HEK293 (cell line): ENCODE measurements at regions not wholly inside any gene's neighbourhood (a gene's known extent, or its start where the extent isn't known, plus 50 kb on each side); places are given as distances from the start of the nearest gene placed in this dataset.
"Not testable (repeated sequence)": the region's sequence is repeated elsewhere in the genome, so short reads cannot be mapped to it uniquely, and the experiment has no call there.

Experiments used
- CTCF ChIA-PET: fragments of 350-600 bp; formaldehyde crosslinking; extraction: SDS; loops from one replicate; lab custom pipeline; 2021; ENCODE audit warnings: antibody characterized with exemption; lab: Yijun Ruan, JAX
- POLR2A ChIA-PET: fragments of 300-600 bp; formaldehyde crosslinking; extraction: SDS; loops from one replicate; lab custom pipeline; 2020; ENCODE audit warnings: antibody characterized with exemption, inconsistent platforms; lab: Yijun Ruan, JAX
- H3K27ac ChIP-seq: fragments of 200-500 bp; sonication (Bioruptor generic); 2 replicates; pipeline ENCODE4 v1.5.1; 2014; ENCODE audit warnings: low read depth, low read length, control low read depth, inconsistent platforms; ENCODE audit errors: extremely low read depth
- H3K36me3 ChIP-seq, 2 experiments: fragments of 200-500 bp in 1 of 2; sonication (Bioruptor generic) in 1 of 2; 1 replicate in 1 of 2; 2 replicates in 1 of 2; pipeline ENCODE4 v1.5.1; 2014 to 2017; ENCODE audit warnings: inconsistent platforms in 2 of 2, low read length in 2 of 2; ENCODE audit not compliant: control insufficient read depth in 2 of 2, insufficient read depth in 1 of 2
- H3K4me1 ChIP-seq: fragments of 200-500 bp; sonication (Bioruptor generic); 2 replicates; pipeline ENCODE4 v1.5.1; 2014; ENCODE audit warnings: mild to moderate bottlenecking, low read length, inconsistent platforms; ENCODE audit not compliant: control insufficient read depth, insufficient read depth
- H3K4me3 ChIP-seq: 2 replicates; pipeline ENCODE4 v1.5.1; 2011; ENCODE audit warnings: low read depth, mild to moderate bottlenecking, control low read depth, low read length, moderate library complexity
- H3K9me3 ChIP-seq: fragments of 200-500 bp; sonication (Bioruptor generic); 2 replicates; pipeline ENCODE4 v1.5.1; 2014; ENCODE audit warnings: low read depth, low read length, inconsistent platforms; ENCODE audit not compliant: control insufficient read depth, insufficient read depth
- ATF2 ChIP-seq: fragments of 450-650 bp; formaldehyde crosslinking; IDR thresholded peaks from 2 replicates; pipeline ENCODE4 v1.5.1; 2016; ENCODE audit warnings: missing biosample characterization, missing genetic modification characterization, low read depth
- BCL11B ChIP-seq: fragments of 450-650 bp; formaldehyde crosslinking; IDR thresholded peaks from 2 replicates; pipeline ENCODE4 v1.5.1; 2016; ENCODE audit warnings: low read depth, missing biosample characterization, missing genetic modification characterization
- GFI1B ChIP-seq: fragments of 450-650 bp; formaldehyde crosslinking; IDR thresholded peaks from 2 replicates; pipeline ENCODE4 v1.5.1; 2016; ENCODE audit warnings: missing biosample characterization, missing genetic modification characterization
- GLI2 ChIP-seq: fragments of 450-650 bp; formaldehyde crosslinking; IDR thresholded peaks from 2 replicates; pipeline ENCODE4; 2017; ENCODE audit warnings: missing biosample characterization, missing genetic modification characterization, low read depth, borderline replicate concordance
- KLF10 ChIP-seq: fragments of 450-650 bp; IDR thresholded peaks from 2 replicates; pipeline ENCODE4 v1.5.1; 2018; ENCODE audit warnings: missing biosample characterization, mild to moderate bottlenecking, missing genetic modification characterization
- PRDM6 ChIP-seq: fragments of 450-650 bp; formaldehyde crosslinking; IDR thresholded peaks from 2 replicates; pipeline ENCODE4 v1.5.1; 2017; ENCODE audit warnings: missing biosample characterization, missing genetic modification characterization
- TCF7L2 ChIP-seq: IDR thresholded peaks from 2 replicates; pipeline ENCODE4 v1.6.1; 2011; ENCODE audit warnings: low read depth, mild to moderate bottlenecking, inconsistent platforms, low read length, moderate library complexity, borderline replicate concordance
- ZBTB17 ChIP-seq: fragments of 450-650 bp; formaldehyde crosslinking; IDR thresholded peaks from 2 replicates; pipeline ENCODE4 v1.5.1; 2016; ENCODE audit warnings: missing biosample characterization, missing genetic modification characterization
- ZNF132 ChIP-seq: fragments of 450-650 bp; formaldehyde crosslinking; IDR thresholded peaks from 2 replicates; pipeline ENCODE4 v1.5.1; 2017; ENCODE audit warnings: missing biosample characterization, missing genetic modification characterization, borderline replicate concordance
- ZNF174 ChIP-seq: fragments of 450-650 bp; formaldehyde crosslinking; IDR thresholded peaks from 2 replicates; pipeline ENCODE4 v1.5.0; 2017; ENCODE audit warnings: missing biosample characterization, mild to moderate bottlenecking, missing genetic modification characterization
- ZNF2 ChIP-seq: fragments of 450-650 bp; formaldehyde crosslinking; IDR thresholded peaks from 2 replicates; pipeline ENCODE4 v1.5.1; 2016; ENCODE audit warnings: missing biosample characterization, missing genetic modification characterization
- ZNF211 ChIP-seq: fragments of 450-650 bp; formaldehyde crosslinking; IDR thresholded peaks from 2 replicates; pipeline ENCODE4 v1.5.1; 2016; ENCODE audit warnings: low read depth, missing biosample characterization, missing genetic modification characterization
- ZNF302 ChIP-seq: fragments of 450-650 bp; formaldehyde crosslinking; IDR thresholded peaks from 2 replicates; pipeline ENCODE4 v1.5.1; 2016; ENCODE audit warnings: missing biosample characterization, missing genetic modification characterization, low read depth
- ZNF311 ChIP-seq: fragments of 450-650 bp; formaldehyde crosslinking; IDR thresholded peaks from 2 replicates; pipeline ENCODE4 v1.5.1; 2017; ENCODE audit warnings: missing biosample characterization, missing genetic modification characterization, borderline replicate concordance
- ZNF341 ChIP-seq: fragments of 450-650 bp; formaldehyde crosslinking; IDR thresholded peaks from 2 replicates; pipeline ENCODE4; 2016; ENCODE audit warnings: low read depth, missing biosample characterization, missing genetic modification characterization
- ZNF423 ChIP-seq: fragments of 450-650 bp; formaldehyde crosslinking; IDR thresholded peaks from 2 replicates; pipeline ENCODE4 v1.5.1; 2016; ENCODE audit warnings: missing biosample characterization, missing genetic modification characterization
- ZNF48 ChIP-seq: fragments of 450-650 bp; formaldehyde crosslinking; IDR thresholded peaks from 2 replicates; pipeline ENCODE4 v1.5.1; 2016; ENCODE audit warnings: missing biosample characterization, missing genetic modification characterization
- ZNF549 ChIP-seq: fragments of 450-650 bp; IDR thresholded peaks from 2 replicates; pipeline ENCODE4 v1.5.1; 2018; ENCODE audit warnings: missing biosample characterization, missing genetic modification characterization, mild to moderate bottlenecking, inconsistent platforms, moderate library complexity
- ZNF558 ChIP-seq: fragments of 450-650 bp; formaldehyde crosslinking; IDR thresholded peaks from 2 replicates; pipeline ENCODE4 v1.5.1; 2016; ENCODE audit warnings: missing biosample characterization, missing genetic modification characterization
- ZNF654 ChIP-seq: fragments of 450-650 bp; formaldehyde crosslinking; IDR thresholded peaks from 2 replicates; pipeline ENCODE4 v1.5.1; 2016; ENCODE audit warnings: low read depth, missing biosample characterization, missing genetic modification characterization
- ZNF670 ChIP-seq: fragments of 450-650 bp; formaldehyde crosslinking; IDR thresholded peaks from 2 replicates; pipeline ENCODE4 v1.5.1; 2016; ENCODE audit warnings: missing biosample characterization, missing genetic modification characterization, low read depth
- ZNF707 ChIP-seq: fragments of 450-650 bp; formaldehyde crosslinking; IDR thresholded peaks from 2 replicates; pipeline ENCODE4 v1.5.1; 2016; ENCODE audit warnings: missing biosample characterization, missing genetic modification characterization

GRCh38 chr17:22548873-22549272, 856.5 kb downstream of the KCNJ18 start:
- H3K36me3 ChIP-seq, POLR2A ChIA-PET, CTCF ChIA-PET, H3K4me3 ChIP-seq, H3K27ac ChIP-seq, H3K4me1 ChIP-seq, H3K9me3 ChIP-seq: not testable (repeated sequence)
- TF ChIP-seq ZNF654, result peak; percentile 26; the same call in 1 of the 2 replicates

GRCh38 chr17:22551695-22552415, 859.5 kb downstream of the KCNJ18 start:
- POLR2A ChIA-PET, H3K4me1 ChIP-seq, H3K4me3 ChIP-seq, H3K27ac ChIP-seq, H3K9me3 ChIP-seq, H3K36me3 ChIP-seq: not testable (repeated sequence)
- CTCF ChIA-PET, result interaction anchor here (1.1 kb wide), 1 partner anchor 13 kb away, joined by 3 read pairs; no protein-coding TSS in a partner anchor

GRCh38 chr17:22569459-22570143, 877.3 kb downstream of the KCNJ18 start:
- Histone ChIP-seq H3K4me1 (no peaks in the 10 kb centered on the region), H3K9me3 (no peaks in the 10 kb centered on the region), H3K27ac (no peak overlapping the region), H3K36me3 (no peaks in the 10 kb centered on the region), H3K4me3 (no peak overlapping the region)
- POLR2A ChIA-PET, result no interaction called here
- no peak for TF ChIP-seq PRDM6
- 0 out of 2 replicates have a peak, but pooled peaks have one; percentile 15 for TF ChIP-seq ATF2 (tag by site-specific recombination)
- CTCF ChIA-PET, result interaction anchor here (0.7 kb wide), 1 partner anchor 104 kb away, joined by 5 read pairs; no protein-coding TSS in a partner anchor

GRCh38 chr17:22570144-22570845, 878.0 kb downstream of the KCNJ18 start:
- Histone ChIP-seq H3K9me3 (no peaks in the 10 kb centered on the region), H3K36me3 (no peaks in the 10 kb centered on the region), H3K4me3 (no peak overlapping the region), H3K4me1 (no peaks in the 10 kb centered on the region), H3K27ac (no peak overlapping the region)
- ChIA-PET CTCF (no interaction called here), POLR2A (no interaction called here)
- TF ChIP-seq ZNF132 (tag by site-specific recombination), result no peak
- no peak for TF ChIP-seq ZBTB17 (tag by site-specific recombination)
- no peak for TF ChIP-seq GFI1B (tag by site-specific recombination)
- no peak for TF ChIP-seq ZNF549 (tag by site-specific recombination)
- TF ChIP-seq ZNF302 (tag by site-specific recombination), result no peak
- no peak for TF ChIP-seq GLI2
- no peak for TF ChIP-seq ZNF558 (tag by site-specific recombination)
- no peak for TF ChIP-seq ZNF423 (tag by site-specific recombination)
- no peak for TF ChIP-seq ZNF2 (tag by site-specific recombination)
- no peak for TF ChIP-seq BCL11B (tag by site-specific recombination)
- TF ChIP-seq TCF7L2, result no peak
- TF ChIP-seq ZNF211 (tag by site-specific recombination), result no peak
- no peak for TF ChIP-seq ZNF670 (tag by site-specific recombination)
- no peak for TF ChIP-seq ZNF174
- TF ChIP-seq ZNF311, result no peak
- TF ChIP-seq ZNF341 (tag by site-specific recombination), result no peak
- TF ChIP-seq KLF10 (tag by site-specific recombination), result no peak
- TF ChIP-seq ZNF48, result no peak
- no peak for TF ChIP-seq ZNF707 (tag by site-specific recombination)
